ENCODE measurements at regions not wholly inside any gene's neighbourhood (a gene's known extent, or its start where the extent isn't known, plus 50 kb on each side); places are given as distances from the start of the nearest gene placed in this dataset.

DNA sequence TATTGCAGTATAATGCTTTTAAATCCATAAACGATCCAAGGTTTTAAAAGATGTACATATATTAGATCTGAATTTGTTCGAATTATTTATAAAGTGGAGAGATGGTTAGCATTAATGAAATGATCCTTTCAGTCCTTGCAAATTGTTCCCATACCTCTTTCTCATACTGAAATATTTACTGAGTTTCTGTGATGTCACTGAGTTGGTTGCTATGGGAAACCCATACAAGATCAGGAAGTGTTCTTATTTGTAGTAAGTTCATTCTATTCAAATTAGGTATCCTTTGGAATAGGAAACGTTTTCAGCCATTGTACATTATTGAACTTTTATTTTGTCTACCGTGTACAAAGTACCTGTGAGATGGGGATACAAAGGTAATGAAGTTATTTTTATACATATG, 73.2 kb upstream of the CHL1 start:
- no peak overlapping the region for H3K4me3 ChIP-seq (ENCODE audit: low read length)
- no peak for DNase-seq (ENCODE audit: low read depth, low spot score)

DNA sequence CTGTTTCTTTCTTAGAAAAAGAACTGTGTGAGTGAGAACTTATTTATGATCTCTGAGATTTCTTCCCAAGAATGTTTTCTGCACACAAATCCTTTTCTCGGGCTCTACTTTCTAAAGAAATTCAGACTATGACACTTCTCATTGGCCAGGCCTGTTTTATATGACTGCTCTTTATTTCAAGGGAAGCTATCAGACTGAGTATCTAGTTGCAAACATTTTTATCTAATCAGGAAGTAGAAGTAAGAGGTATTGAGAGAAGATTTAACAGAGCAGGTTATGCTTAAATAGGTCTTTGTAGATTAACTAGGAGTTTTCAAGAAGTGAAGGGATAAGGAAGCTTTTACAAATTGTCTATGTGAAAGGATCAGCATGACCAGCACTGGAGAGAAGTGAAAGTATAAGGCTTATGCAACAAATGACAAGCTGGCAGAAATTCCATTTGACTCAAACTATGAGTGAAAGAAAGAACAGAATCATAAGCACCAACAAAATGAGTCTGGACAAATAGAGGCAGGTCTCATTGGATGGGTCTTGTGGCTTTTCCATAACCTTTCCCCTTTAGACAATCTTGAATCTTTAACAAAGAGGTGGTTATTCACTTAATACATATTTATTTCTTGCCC, 71.9 kb upstream of the CHL1 start:
- no peak overlapping the region for H3K4me3 ChIP-seq (ENCODE audit: low read length)
- DNase-seq (ENCODE audit: low read depth, low spot score), result no peak

DNA sequence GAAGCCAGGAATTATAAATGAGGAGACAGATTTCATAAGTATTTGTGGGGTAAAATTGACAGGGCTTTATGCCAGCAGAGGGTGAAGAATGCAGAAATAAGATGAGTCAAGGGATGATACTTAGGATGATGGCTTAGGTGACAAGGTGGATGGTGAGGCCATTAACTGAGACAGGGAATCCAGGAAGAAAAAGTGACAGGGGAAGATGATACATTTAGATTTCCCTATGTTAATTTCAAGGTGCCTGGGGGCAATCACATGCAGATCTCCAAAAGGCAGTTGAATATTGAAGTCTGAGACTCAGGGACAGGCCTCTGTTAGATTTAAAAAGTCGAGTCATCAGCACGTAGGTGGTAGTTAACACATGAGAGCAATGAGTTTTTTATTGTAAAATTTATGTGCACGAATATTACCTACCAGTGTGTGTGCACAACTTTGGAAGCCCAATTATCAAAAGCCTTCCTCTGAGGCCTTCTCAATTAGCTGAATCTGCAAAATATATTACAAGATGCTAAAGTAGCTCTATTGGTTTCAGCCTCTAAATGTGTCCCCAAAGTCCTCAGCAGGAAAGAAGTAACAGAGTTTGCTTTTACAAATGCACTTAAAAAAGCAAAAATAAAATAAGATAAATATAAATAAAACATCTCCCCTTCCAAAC, 67.9 kb upstream of the CHL1 start:
- no peak for DNase-seq (ENCODE audit: low read depth, low spot score)
- no peak overlapping the region for H3K4me3 ChIP-seq (ENCODE audit: low read length)

DNA sequence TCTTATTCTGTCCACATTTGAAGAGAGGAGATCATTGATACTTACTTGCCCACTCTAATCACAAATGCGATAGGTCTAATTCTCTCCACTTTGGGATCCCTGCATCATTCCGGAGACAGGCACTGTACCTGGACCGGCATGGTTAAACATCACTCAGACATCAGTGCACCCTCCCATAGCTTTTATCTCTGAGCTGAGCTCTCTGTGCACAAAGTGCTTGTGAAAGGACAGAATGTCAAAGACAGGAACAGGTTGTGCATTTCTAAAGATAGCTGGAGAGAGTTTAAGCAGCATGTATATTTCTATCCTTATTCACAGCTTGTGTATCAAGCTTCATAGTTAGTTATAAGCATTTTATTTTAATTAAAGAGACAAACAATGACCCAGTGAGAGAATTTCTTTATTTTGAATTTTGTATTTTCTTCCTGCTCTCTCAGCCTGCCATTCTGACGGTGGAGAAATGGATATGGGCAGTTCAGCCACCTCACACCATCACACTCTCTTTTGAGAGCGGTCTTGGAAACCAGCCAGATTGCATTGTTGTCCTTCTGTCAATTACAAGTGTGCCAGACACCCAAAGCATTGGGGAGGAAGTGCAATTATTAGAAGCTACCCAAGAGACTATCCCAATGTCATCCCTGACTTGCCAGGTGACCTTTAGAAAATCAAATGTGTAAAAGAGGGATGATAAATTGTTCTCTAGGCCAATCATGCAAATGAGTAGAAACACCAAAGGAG, 65.2 kb upstream of the CHL1 start:
- no peak overlapping the region for H3K4me3 ChIP-seq (ENCODE audit: low read length)
- no peak for DNase-seq (ENCODE audit: low read depth, low spot score)

DNA sequence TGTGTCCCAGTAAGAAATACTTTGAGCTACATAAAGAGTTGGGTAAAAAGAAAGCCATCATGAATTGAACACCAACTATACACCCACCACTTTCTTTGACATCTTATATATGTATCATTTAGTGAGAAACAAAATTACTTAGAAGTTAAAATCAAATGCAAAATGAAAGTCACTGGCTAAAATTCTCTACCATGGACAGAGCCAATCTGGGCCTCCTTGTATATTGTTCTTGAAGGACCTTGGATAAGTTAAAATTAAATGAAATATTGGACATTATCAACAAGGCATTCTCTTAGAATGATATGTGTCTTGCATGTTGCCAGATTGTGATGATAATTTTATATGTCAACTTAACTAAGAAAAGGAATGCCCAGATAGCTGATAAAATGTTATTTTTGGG, 64.2 kb upstream of the CHL1 start:
- DNase-seq (ENCODE audit: low read depth, low spot score), result no peak
- no peak overlapping the region for H3K4me3 ChIP-seq (ENCODE audit: low read length)

DNA sequence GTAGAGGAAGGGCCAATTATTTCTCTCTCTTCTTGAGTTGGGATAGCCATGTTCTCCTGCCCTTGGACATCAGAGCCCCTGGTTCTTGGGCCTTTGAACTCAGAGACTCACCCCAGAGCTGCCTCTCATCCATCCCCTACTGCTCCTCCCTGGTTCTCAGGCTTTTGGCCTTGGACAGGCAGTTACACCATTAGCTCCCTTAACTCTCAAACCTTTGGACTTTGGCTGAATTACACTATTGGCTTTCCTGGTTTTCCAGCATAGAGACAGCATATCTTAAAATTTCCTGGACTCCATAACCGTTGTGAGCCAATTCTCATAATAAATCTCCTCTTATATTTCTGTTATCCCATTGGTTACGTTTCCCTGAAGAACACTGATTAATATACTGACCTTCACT, 63.7 kb upstream of the CHL1 start:
- H3K4me3 ChIP-seq (ENCODE audit: low read length), result no peak overlapping the region
- DNase-seq (ENCODE audit: low read depth, low spot score), result no peak

DNA sequence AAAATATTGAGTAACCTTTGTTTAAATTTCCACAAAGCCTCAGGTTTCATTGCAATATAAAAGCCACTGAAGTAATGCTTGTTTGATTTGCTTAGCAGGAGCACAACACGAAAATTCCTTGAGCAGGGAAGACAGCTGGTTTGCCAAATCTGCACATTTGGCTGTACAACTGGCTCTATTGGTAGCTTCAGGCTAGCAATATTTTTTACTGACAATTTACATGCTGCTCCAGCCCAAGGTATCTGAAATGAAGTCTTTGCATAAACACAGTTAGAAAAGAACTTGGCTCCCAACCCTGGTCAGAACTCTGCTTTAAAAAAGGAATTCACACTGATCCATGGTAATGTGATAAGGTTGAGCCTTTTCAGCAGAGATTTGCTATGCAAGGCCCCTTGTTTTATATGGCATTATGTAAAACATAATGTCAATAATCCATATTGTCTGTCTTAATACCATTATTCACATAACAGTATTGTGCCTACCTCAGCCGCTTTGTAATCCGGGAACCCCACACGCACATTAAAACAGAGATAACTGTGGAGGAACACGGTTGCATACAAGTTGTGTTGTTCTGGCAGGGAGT, 55.7 kb upstream of the CHL1 start:
- no peak overlapping the region for H3K4me3 ChIP-seq (ENCODE audit: low read length)
- DNase-seq (ENCODE audit: low read depth, low spot score), result no peak
